Right lobe of liver (tissue), 6 donors: ENCODE measurements at regions not wholly inside any gene's neighbourhood (a gene's known extent, or its start where the extent isn't known, plus 50 kb on each side); places are given as distances from the start of the nearest gene placed in this dataset.

Experiments used
- ATAC-seq, 4 donors: fragments of 200-7000 bp; cut with Tn5 transposase; one replicate each; pipeline ENCODE4 v1.9.1; 2020; ENCODE audit warnings: mild to moderate bottlenecking in 4 of 4, moderate library complexity in 4 of 4
- DNase-seq, 3 donors: peaks; one replicate each; pipeline ENCODE4 v3.0.0-alpha.2; 2020
- H3K27ac ChIP-seq, 3 donors: fragments of 200-600 bp; one replicate each; pipeline ENCODE4 v1.8.0; 2022
- H3K27me3 ChIP-seq, 2 donors: fragments of 200-600 bp; one replicate each; pipeline ENCODE4 v1.8.0; 2022
- H3K36me3 ChIP-seq, 4 donors: fragments of 200-600 bp; sonication (generic) in 1 of 4; one replicate each; pipeline versions ENCODE4 v1.5.1 to v1.8.0; 2017 to 2022; ENCODE audit warnings: control low read depth in 1 of 4
- H3K4me1 ChIP-seq, 4 donors: fragments of 200-600 bp; sonication (generic) in 1 of 4; one replicate each; pipeline versions ENCODE4 v1.5.1 to v1.8.0; 2017 to 2022; ENCODE audit warnings: control low read depth in 1 of 4
- H3K4me3 ChIP-seq, 3 donors: fragments of 200-600 bp; one replicate each; pipeline ENCODE4 v1.8.0; 2022
- H3K9me3 ChIP-seq, 4 donors: fragments of 200-600 bp; sonication (generic) in 1 of 4; one replicate each; pipeline versions ENCODE4 v1.5.1 to v1.8.0; 2017 to 2022; ENCODE audit warnings: control low read depth in 1 of 4
- CTCF ChIP-seq, 4 donors: fragments of 200-600 bp in 3 of 4; fragments of 450-650 bp in 1 of 4; IDR thresholded peaks; one replicate each; pipeline versions ENCODE4 v1.5.1 to v1.8.0; 2016 to 2022; ENCODE audit warnings: antibody characterized with exemption in 4 of 4, mild to moderate bottlenecking in 2 of 4
- POLR2A ChIP-seq: fragments of 450-650 bp; IDR thresholded peaks from one replicate; pipeline ENCODE4 v1.6.1; 2017; ENCODE audit warnings: antibody characterized with exemption, mild to moderate bottlenecking
- WGBS: methylation state at CpG from one replicate; pipeline ENCODE4 v1.1.6; 2018; ENCODE audit warnings: low coverage, low lambda C conversion rate; ENCODE audit not compliant: insufficient coverage; ENCODE audit errors: missing lambda C conversion rate; 5-methylcytosine and 5-hydroxymethylcytosine counted together
- intact Hi-C, 2 donors: fragments of 100-400 bp; cut with DNase I; formaldehyde crosslinking; loops; one replicate each; pipeline versions ENCODE4 v1.11.2 to v1.14.1; 2022
- donor health status: DM: no; HTN: yes; CAD: no.
- donor health status: DM: no; HTN: no; CAD: no.
- donor health status: DM: no; HTN: no; CAD: no.
- donor health status: DM: no; HTN: yes; CAD: no.
- donor health status: DM: no; HTN: yes; CAD: no.

GRCh38 chr6:8608737-8609136 is 173.4 kb upstream of the SLC35B3 start:
- no peak for ATAC-seq
- Histone ChIP-seq H3K4me1 (no peaks in the 10 kb centered on the region), H3K36me3 (no peaks in the 10 kb centered on the region), H3K27ac (no peak overlapping the region), H3K4me3 (no peak overlapping the region), H3K27me3 (no peaks in the 10 kb centered on the region), H3K9me3 (no peaks in the 10 kb centered on the region)
- intact Hi-C loops: no loop called here
- TF ChIP-seq POLR2A (no peak), CTCF (IDR thresholded peaks at IDR 0.05) (no peak)
- 77% methylated on average over 5 of the region's 5 CpGs for WGBS
- no peak for DNase-seq

GRCh38 chr6:8589941-8590729 is 154.8 kb upstream of the SLC35B3 start:
- DNase-seq (no peak), ATAC-seq (peak in 3 of 4 donors; percentile 31 to 66 (median 48))
- intact Hi-C loops: no loop called here
- no peaks in the 10 kb centered on the region for H3K4me1 ChIP-seq
- H3K27me3 ChIP-seq: no peaks in the 10 kb centered on the region
- no peak overlapping the region for H3K27ac ChIP-seq
- no peaks in the 10 kb centered on the region for H3K9me3 ChIP-seq
- WGBS: 55% methylated on average over 7 of the region's 7 CpGs
- H3K36me3 ChIP-seq: no peaks in the 10 kb centered on the region
- H3K4me3 ChIP-seq: no peak overlapping the region
- TF ChIP-seq CTCF (IDR thresholded peaks at IDR 0.05) (peak in 1 of 4 donors; percentile 16), POLR2A (no peak)

GRCh38 chr6:8588176-8588575 is 152.8 kb upstream of the SLC35B3 start:
- WGBS: 100% methylated on average over 1 of the region's 1 CpG
- Histone ChIP-seq H3K4me3 (no peak overlapping the region), H3K27ac (no peak overlapping the region), H3K9me3 (no peaks in the 10 kb centered on the region), H3K4me1 (no peaks in the 10 kb centered on the region), H3K27me3 (no peaks in the 10 kb centered on the region), H3K36me3 (no peaks in the 10 kb centered on the region)
- intact Hi-C loops: no loop called here
- DNase-seq (no peak), ATAC-seq (no peak)
- TF ChIP-seq POLR2A: no peak

DNA sequence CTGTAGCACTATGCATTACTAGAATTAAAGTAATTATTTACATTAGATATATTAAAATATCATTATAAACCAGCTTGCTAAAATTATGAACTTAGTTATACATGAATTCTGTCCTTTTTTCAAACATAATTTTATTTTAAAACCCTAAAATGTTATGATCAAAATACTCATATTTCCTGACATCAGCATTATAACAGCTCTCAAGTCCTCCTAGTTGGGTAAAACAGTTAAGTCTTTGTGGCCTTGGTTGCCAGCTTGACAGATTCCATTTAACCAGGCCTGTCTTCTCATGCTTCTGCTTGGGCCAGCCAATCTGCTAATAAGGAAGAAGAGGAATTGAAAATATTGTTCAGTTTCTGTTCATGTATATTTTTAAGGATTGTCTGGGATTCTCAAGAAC is 147.9 kb upstream of the SLC35B3 start:
- Histone ChIP-seq H3K9me3 (no peaks in the 10 kb centered on the region), H3K36me3 (no peaks in the 10 kb centered on the region), H3K27ac (no peak overlapping the region), H3K4me1 (no peaks in the 10 kb centered on the region), H3K4me3 (no peak overlapping the region), H3K27me3 (no peaks in the 10 kb centered on the region)
- ATAC-seq: no peak
- TF ChIP-seq CTCF (IDR thresholded peaks at IDR 0.05): no peak
- TF ChIP-seq POLR2A: no peak
- intact Hi-C loops: no loop called here
- DNase-seq: no peak

- intact Hi-C loops: no loop called here
- no peak overlapping the region for H3K27ac ChIP-seq
- H3K9me3 ChIP-seq: no peaks in the 10 kb centered on the region
- no peaks in the 10 kb centered on the region for H3K36me3 ChIP-seq
- WGBS: 89% methylated on average over 1 of the region's 1 CpG
- no peak for DNase-seq
- no peaks in the 10 kb centered on the region for H3K4me1 ChIP-seq
- H3K4me3 ChIP-seq: no peak overlapping the region
- ATAC-seq: no peak
- TF ChIP-seq CTCF (IDR thresholded peaks at IDR 0.05) (no peak), POLR2A (no peak)
- no peaks in the 10 kb centered on the region for H3K27me3 ChIP-seq
Measured at GRCh38 chr6:8579372-8579771, 144.0 kb upstream of the SLC35B3 start.
